ENCODE measurements at regions not wholly inside any gene's neighbourhood (a gene's known extent, or its start where the extent isn't known, plus 50 kb on each side); places are given as distances from the start of the nearest gene placed in this dataset.

DNA sequence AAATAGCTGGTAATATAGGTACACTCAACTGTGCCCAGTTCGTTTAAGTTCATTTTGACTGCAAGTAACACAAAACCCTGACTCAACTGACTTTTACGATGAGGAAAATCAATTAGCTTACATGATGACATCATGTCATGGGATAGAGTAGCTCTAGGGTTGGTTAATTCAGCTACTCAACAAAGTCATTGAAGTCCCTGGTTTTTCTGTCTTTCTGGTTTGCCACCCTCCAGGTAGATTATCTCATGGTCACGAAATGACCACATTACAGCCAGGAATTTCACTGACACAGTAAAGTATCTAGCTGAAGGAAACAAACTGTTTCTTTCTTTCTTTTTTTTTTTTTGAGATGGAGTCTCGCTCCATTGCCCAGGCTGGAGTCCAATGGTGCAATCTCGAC is 68.5 kb upstream of the FUT8 start:
- no peak for TF ChIP-seq TAF1 (IDR thresholded peaks at IDR 0.05; ENCODE audit: borderline replicate concordance, low read depth, low read length)
- TF ChIP-seq POLR2AphosphoS5 (IDR thresholded peaks at IDR 0.05; ENCODE audit: low read depth, low read length), result no peak
- TF ChIP-seq POLR2A (IDR thresholded peaks at IDR 0.05; ENCODE audit: low read depth, low read length), result no peak
